ENCODE measurements at regions not wholly inside any gene's neighbourhood (a gene's known extent, or its start where the extent isn't known, plus 50 kb on each side); places are given as distances from the start of the nearest gene placed in this dataset.

- Histone ChIP-seq H3K4me2 (ENCODE audit: low read length) (no peak overlapping the region), H3K9me2 (ENCODE audit: insufficient read depth, low read length) (no peaks in the 10 kb centered on the region), H3K4me3 (ENCODE audit: low read length) (no peak overlapping the region), H3K27ac (ENCODE audit: low read length) (no peak overlapping the region), H2AFZ (ENCODE audit: low read depth, low read length) (no peak overlapping the region), H3F3A (ENCODE audit: insufficient read depth, low read length, poor library complexity, severe bottlenecking) (no peaks in the 10 kb centered on the region), H3K9ac (ENCODE audit: low read length) (no peak overlapping the region), H4K20me1 (ENCODE audit: insufficient read depth) (no peaks in the 10 kb centered on the region), H3K9me3 (ENCODE audit: low read length) (no peaks in the 10 kb centered on the region), H3K27me3 (ENCODE audit: insufficient read depth, low read depth, low read length) (no peaks in the 10 kb centered on the region), H3K79me2 (replicated peaks; ENCODE audit: insufficient read depth, low read length) (no peaks in the 10 kb centered on the region), H3K36me3 (ENCODE audit: insufficient read depth, low read length) (no peaks in the 10 kb centered on the region)
- no peak for TF ChIP-seq CTCF (IDR thresholded peaks at IDR 0.05; ENCODE audit: poor library complexity, severe bottlenecking)
Observed at GRCh38 chr10:121405953-121406352, 192.3 kb downstream of the FGFR2 start.

GRCh38 chr10:121406823-121407545, 191.3 kb downstream of the FGFR2 start:
- Histone ChIP-seq H2AFZ (ENCODE audit: low read depth, low read length) (no peak overlapping the region), H3K36me3 (ENCODE audit: insufficient read depth, low read length) (no peaks in the 10 kb centered on the region), H4K20me1 (ENCODE audit: insufficient read depth) (no peaks in the 10 kb centered on the region), H3K27ac (ENCODE audit: low read length) (no peak overlapping the region), H3K9ac (ENCODE audit: low read length) (no peak overlapping the region), H3K4me3 (ENCODE audit: low read length) (no peak overlapping the region), H3K27me3 (ENCODE audit: insufficient read depth, low read depth, low read length) (no peaks in the 10 kb centered on the region), H3K4me2 (ENCODE audit: low read length) (no peak overlapping the region), H3F3A (ENCODE audit: insufficient read depth, low read length, poor library complexity, severe bottlenecking) (no peaks in the 10 kb centered on the region), H3K9me3 (ENCODE audit: low read length) (no peaks in the 10 kb centered on the region), H3K9me2 (ENCODE audit: insufficient read depth, low read length) (no peaks in the 10 kb centered on the region), H3K79me2 (replicated peaks; ENCODE audit: insufficient read depth, low read length) (no peaks in the 10 kb centered on the region)
- no peak for TF ChIP-seq RAD21 (conservative IDR thresholded peaks at IDR 0.05)
- no peak for TF ChIP-seq REST (IDR thresholded peaks at IDR 0.05; ENCODE audit: borderline replicate concordance)
- no peak for TF ChIP-seq TAF1 (IDR thresholded peaks at IDR 0.05; ENCODE audit: low read depth)
- no peak for TF ChIP-seq POLR2AphosphoS5 (IDR thresholded peaks at IDR 0.05)

GRCh38 chr10:121409466-121410104, 188.7 kb downstream of the FGFR2 start:
- no peaks in the 10 kb centered on the region for H3K79me2 ChIP-seq (replicated peaks; ENCODE audit: insufficient read depth, low read length)
- no peaks in the 10 kb centered on the region for H4K20me1 ChIP-seq (ENCODE audit: insufficient read depth)
- TF ChIP-seq EZH2 (IDR thresholded peaks at IDR 0.05; ENCODE audit: borderline replicate concordance, insufficient read depth, low read length, poor library complexity, severe bottlenecking), result no peak
- TF ChIP-seq POLR2AphosphoS5 (IDR thresholded peaks at IDR 0.05), result no peak
- TF ChIP-seq CTCF (IDR thresholded peaks at IDR 0.05; ENCODE audit: poor library complexity, severe bottlenecking), result no peak
- no peak for TF ChIP-seq REST (IDR thresholded peaks at IDR 0.05; ENCODE audit: borderline replicate concordance)
- no peak for TF ChIP-seq EP300 (conservative IDR thresholded peaks at IDR 0.05; ENCODE audit: poor library complexity, severe bottlenecking)
- no peak for TF ChIP-seq MXI1 (conservative IDR thresholded peaks at IDR 0.05; ENCODE audit: poor library complexity, severe bottlenecking)
- no peak for TF ChIP-seq SMC3 (conservative IDR thresholded peaks at IDR 0.05; ENCODE audit: poor library complexity)
- TF ChIP-seq TAF1 (IDR thresholded peaks at IDR 0.05; ENCODE audit: low read depth), result no peak
- TF ChIP-seq RAD21 (conservative IDR thresholded peaks at IDR 0.05), result no peak
- no peaks in the 10 kb centered on the region for H3K27me3 ChIP-seq (ENCODE audit: insufficient read depth, low read depth, low read length)
- no peaks in the 10 kb centered on the region for H3K9me3 ChIP-seq (ENCODE audit: low read length)
- H3K9ac ChIP-seq (ENCODE audit: low read length), result no peak overlapping the region
- H3K9me2 ChIP-seq (ENCODE audit: insufficient read depth, low read length), result no peaks in the 10 kb centered on the region
- no peak overlapping the region for H3K27ac ChIP-seq (ENCODE audit: low read length)
- no peaks in the 10 kb centered on the region for H3K36me3 ChIP-seq (ENCODE audit: insufficient read depth, low read length)
- no peak overlapping the region for H3K4me2 ChIP-seq (ENCODE audit: low read length)
- no peak overlapping the region for H2AFZ ChIP-seq (ENCODE audit: low read depth, low read length)
- H3F3A ChIP-seq (ENCODE audit: insufficient read depth, low read length, poor library complexity, severe bottlenecking), result no peaks in the 10 kb centered on the region
- H3K4me3 ChIP-seq (ENCODE audit: low read length), result no peak overlapping the region
